ENCODE measurements at regions not wholly inside any gene's neighbourhood (a gene's known extent, or its start where the extent isn't known, plus 50 kb on each side); places are given as distances from the start of the nearest gene placed in this dataset.
A peak's percentile ranks its signal among the peaks of the same experiment; 100 is the strongest.

GRCh38 chr2:144088863-144089262 lies 431.1 kb downstream of the ZEB2 start:
- TF ChIP-seq MAX (IDR thresholded peaks at IDR 0.05; ENCODE audit: low read depth, low read length) = no peak
- no peak overlapping the region for H3K4me3 ChIP-seq (ENCODE audit: low read depth, low read length)
- DNase-seq (ENCODE audit: low read depth) = no peak

- H3K4me3 ChIP-seq (ENCODE audit: low read depth, low read length) = no peak overlapping the region
- peak; percentile 17 for DNase-seq (ENCODE audit: low read depth)
- TF ChIP-seq CTCF (IDR thresholded peaks at IDR 0.05; ENCODE audit: low read depth, low read length) (no peak), POLR2A (IDR thresholded peaks at IDR 0.05; ENCODE audit: extremely low read depth, insufficient read length) (no peak), MAX (IDR thresholded peaks at IDR 0.05; ENCODE audit: low read depth, low read length) (no peak), MYC (IDR thresholded peaks at IDR 0.05; ENCODE audit: low read depth, low read length) (no peak)
Measured at GRCh38 chr2:144086965-144087364, 433.0 kb downstream of the ZEB2 start.

GRCh38 chr2:144085016-144085415 lies 434.9 kb downstream of the ZEB2 start:
- TF ChIP-seq MAX (IDR thresholded peaks at IDR 0.05; ENCODE audit: low read depth, low read length) = no peak
- no peak for TF ChIP-seq POLR2A (IDR thresholded peaks at IDR 0.05; ENCODE audit: extremely low read depth, insufficient read length)
- TF ChIP-seq CTCF (IDR thresholded peaks at IDR 0.05; ENCODE audit: low read depth, low read length) = no peak
- TF ChIP-seq MYC (IDR thresholded peaks at IDR 0.05; ENCODE audit: low read depth, low read length) = no peak
- DNase-seq (ENCODE audit: low read depth) = no peak
- no peak overlapping the region for H3K4me3 ChIP-seq (ENCODE audit: low read depth, low read length)

GRCh38 chr2:144084114-144084661 lies 435.7 kb downstream of the ZEB2 start:
- TF ChIP-seq POLR2A (IDR thresholded peaks at IDR 0.05; ENCODE audit: extremely low read depth, insufficient read length) = no peak
- no peak for TF ChIP-seq MYC (IDR thresholded peaks at IDR 0.05; ENCODE audit: low read depth, low read length)
- no peak for TF ChIP-seq MAX (IDR thresholded peaks at IDR 0.05; ENCODE audit: low read depth, low read length)
- no peak for TF ChIP-seq CTCF (IDR thresholded peaks at IDR 0.05; ENCODE audit: low read depth, low read length)
- DNase-seq (ENCODE audit: low read depth) = no peak
- H3K4me3 ChIP-seq (ENCODE audit: low read depth, low read length) = no peak overlapping the region

- H3K4me3 ChIP-seq (ENCODE audit: low read depth, low read length) = no peak overlapping the region
- no peak for TF ChIP-seq MYC (IDR thresholded peaks at IDR 0.05; ENCODE audit: low read depth, low read length)
- no peak for TF ChIP-seq POLR2A (IDR thresholded peaks at IDR 0.05; ENCODE audit: extremely low read depth, insufficient read length)
- no peak for TF ChIP-seq CTCF (IDR thresholded peaks at IDR 0.05; ENCODE audit: low read depth, low read length)
- TF ChIP-seq MAX (IDR thresholded peaks at IDR 0.05; ENCODE audit: low read depth, low read length) = no peak
- DNase-seq (ENCODE audit: low read depth) = no peak
Measured at GRCh38 chr2:144083211-144083610, 436.7 kb downstream of the ZEB2 start.

- TF ChIP-seq CTCF (IDR thresholded peaks at IDR 0.05; ENCODE audit: low read depth, low read length) (no peak), POLR2A (IDR thresholded peaks at IDR 0.05; ENCODE audit: extremely low read depth, insufficient read length) (no peak), MAX (IDR thresholded peaks at IDR 0.05; ENCODE audit: low read depth, low read length) (no peak), MYC (IDR thresholded peaks at IDR 0.05; ENCODE audit: low read depth, low read length) (no peak)
- DNase-seq (ENCODE audit: low read depth) = no peak
- H3K4me3 ChIP-seq (ENCODE audit: low read depth, low read length) = no peak overlapping the region
Measured at GRCh38 chr2:144082777-144083176, 437.1 kb downstream of the ZEB2 start.
